ENCODE measurements at regions not wholly inside any gene's neighbourhood (a gene's known extent, or its start where the extent isn't known, plus 50 kb on each side); places are given as distances from the start of the nearest gene placed in this dataset.

GRCh38 chr21:26227130-26227529 is 56.6 kb upstream of the APP start:
- Histone ChIP-seq H3K27ac (no peak overlapping the region), H3K79me2 (ENCODE audit: insufficient read depth, low read depth) (no peaks in the 10 kb centered on the region), H3K4me1 (ENCODE audit: low read depth, poor library complexity, severe bottlenecking) (no peaks in the 10 kb centered on the region), H2AFZ (ENCODE audit: low read depth) (no peak overlapping the region), H3K27me3 (ENCODE audit: insufficient read depth, low read depth) (no peaks in the 10 kb centered on the region), H4K20me1 (ENCODE audit: insufficient read depth) (no peaks in the 10 kb centered on the region), H3K4me2 (no peak overlapping the region), H3K9ac (no peak overlapping the region), H3K36me3 (ENCODE audit: insufficient read depth) (no peaks in the 10 kb centered on the region), H3K4me3 (IDR thresholded peaks at IDR 0.05; ENCODE audit: insufficient read depth, low read depth, low read length) (no peak overlapping the region)
- no peak for TF ChIP-seq CTCF (conservative IDR thresholded peaks at IDR 0.05; ENCODE audit: low read depth, low read length)

GRCh38 chr21:26226724-26227123 is 56.2 kb upstream of the APP start:
- no peak overlapping the region for H3K9ac ChIP-seq
- TF ChIP-seq CTCF (conservative IDR thresholded peaks at IDR 0.05; ENCODE audit: low read depth, low read length), result no peak
- H3K36me3 ChIP-seq (ENCODE audit: insufficient read depth), result no peaks in the 10 kb centered on the region
- no peaks in the 10 kb centered on the region for H3K4me1 ChIP-seq (ENCODE audit: low read depth, poor library complexity, severe bottlenecking)
- H3K79me2 ChIP-seq (ENCODE audit: insufficient read depth, low read depth), result no peaks in the 10 kb centered on the region
- H4K20me1 ChIP-seq (ENCODE audit: insufficient read depth), result no peaks in the 10 kb centered on the region
- no peaks in the 10 kb centered on the region for H3K27me3 ChIP-seq (ENCODE audit: insufficient read depth, low read depth)
- H3K27ac ChIP-seq, result no peak overlapping the region
- H3K4me2 ChIP-seq, result no peak overlapping the region
- H2AFZ ChIP-seq (ENCODE audit: low read depth), result no peak overlapping the region
- no peak overlapping the region for H3K4me3 ChIP-seq (IDR thresholded peaks at IDR 0.05; ENCODE audit: insufficient read depth, low read depth, low read length)

- no peak for TF ChIP-seq CTCF (conservative IDR thresholded peaks at IDR 0.05; ENCODE audit: low read depth, low read length)
- H3K9ac ChIP-seq, result no peak overlapping the region
- no peaks in the 10 kb centered on the region for H3K36me3 ChIP-seq (ENCODE audit: insufficient read depth)
- H3K27ac ChIP-seq, result no peak overlapping the region
- no peak overlapping the region for H3K4me3 ChIP-seq (IDR thresholded peaks at IDR 0.05; ENCODE audit: insufficient read depth, low read depth, low read length)
- no peaks in the 10 kb centered on the region for H3K27me3 ChIP-seq (ENCODE audit: insufficient read depth, low read depth)
- H3K4me2 ChIP-seq, result no peak overlapping the region
- H2AFZ ChIP-seq (ENCODE audit: low read depth), result no peak overlapping the region
- H3K4me1 ChIP-seq (ENCODE audit: low read depth, poor library complexity, severe bottlenecking), result no peaks in the 10 kb centered on the region
- no peaks in the 10 kb centered on the region for H4K20me1 ChIP-seq (ENCODE audit: insufficient read depth)
- no peaks in the 10 kb centered on the region for H3K79me2 ChIP-seq (ENCODE audit: insufficient read depth, low read depth)
These were observed 54.5 kb upstream of the APP start for GRCh38 chr21:26225046-26225445.

GRCh38 chr21:26224366-26224765 is 53.8 kb upstream of the APP start:
- H3K4me3 ChIP-seq (IDR thresholded peaks at IDR 0.05; ENCODE audit: insufficient read depth, low read depth, low read length), result no peak overlapping the region
- no peak for TF ChIP-seq CTCF (conservative IDR thresholded peaks at IDR 0.05; ENCODE audit: low read depth, low read length)
- H3K27me3 ChIP-seq (ENCODE audit: insufficient read depth, low read depth), result no peaks in the 10 kb centered on the region
- H3K4me1 ChIP-seq (ENCODE audit: low read depth, poor library complexity, severe bottlenecking), result no peaks in the 10 kb centered on the region
- H3K4me2 ChIP-seq, result no peak overlapping the region
- H3K9ac ChIP-seq, result no peak overlapping the region
- H3K79me2 ChIP-seq (ENCODE audit: insufficient read depth, low read depth), result no peaks in the 10 kb centered on the region
- no peak overlapping the region for H2AFZ ChIP-seq (ENCODE audit: low read depth)
- no peak overlapping the region for H3K27ac ChIP-seq
- no peaks in the 10 kb centered on the region for H3K36me3 ChIP-seq (ENCODE audit: insufficient read depth)
- no peaks in the 10 kb centered on the region for H4K20me1 ChIP-seq (ENCODE audit: insufficient read depth)

All from KMS-11 (cell line).